A549 (cell line): ENCODE measurements at regions not wholly inside any gene's neighbourhood (a gene's known extent, or its start where the extent isn't known, plus 50 kb on each side); places are given as distances from the start of the nearest gene placed in this dataset.

Source experiments
- ATAC-seq, 2 experiments: fragments of 200-7000 bp in 1 of 2; fragments of >200 bp in 1 of 2; cut with Nextera tagmentation in 1 of 2; cut with Tn5 transposase in 1 of 2; 3 replicates each; pipeline versions ENCODE4 v1.8.0 to v1.9.1; 2018 to 2020; ENCODE audit warnings: mild to moderate bottlenecking in 1 of 2, moderate library complexity in 1 of 2
- CTCF ChIA-PET: fragments of 300-600 bp; sonication (Branson Sonifier 250); formaldehyde crosslinking; extraction: SDS; loops from one replicate; lab custom pipeline; 2021; ENCODE audit warnings: antibody characterized with exemption, inconsistent platforms; lab: Yijun Ruan, JAX
- POLR2A ChIA-PET: fragments of 350-600 bp; formaldehyde crosslinking; extraction: SDS; loops from one replicate; lab custom pipeline; 2021; ENCODE audit warnings: antibody characterized with exemption, inconsistent platforms; lab: Yijun Ruan, JAX
- DNase-seq, 2 experiments: peaks; one replicate each; pipeline versions ENCODE4 v3.0.0 to v3.0.0-alpha.2; 2011 to 2016; ENCODE audit warnings: low read depth in 1 of 2, low spot score in 1 of 2
- FAIRE-seq: peaks from 2 replicates; lab custom pipeline; 2011; peaks lifted over from hg19 to GRCh38; lab: Jason Lieb, UNC
- H3K27ac ChIP-seq, 2 experiments: fragments of >200 bp; sonication (Bioruptor Twin); formaldehyde crosslinking; 3 replicates each; pipeline ENCODE4 v1.5.1; 2016 to 2017
- H3K4me1 ChIP-seq: fragments of >200 bp; sonication (Bioruptor Twin); formaldehyde crosslinking; 3 replicates; pipeline ENCODE4 v1.6.1; 2016
- H3K4me2 ChIP-seq: fragments of >200 bp; sonication (Bioruptor Twin); formaldehyde crosslinking; 3 replicates; pipeline ENCODE4 v1.6.1; 2016
- H3K4me3 ChIP-seq: fragments of >200 bp; sonication (Bioruptor Twin); formaldehyde crosslinking; 3 replicates; pipeline ENCODE4 v1.5.1; 2016
- H3K9me3 ChIP-seq: fragments of >200 bp; sonication (Bioruptor Twin); formaldehyde crosslinking; 3 replicates; pipeline ENCODE4 v1.6.1; 2016
- ATOH8 ChIP-seq: fragments of 250-450 bp; sonication (Bioruptor Pico); IDR thresholded peaks from 2 replicates; pipeline ENCODE4 v1.5.0; 2020; ENCODE audit warnings: low read depth, mild to moderate bottlenecking, moderate library complexity
- CBX2 ChIP-seq: fragments of 200-600 bp; sonication (generic); IDR thresholded peaks from 2 replicates; pipeline ENCODE4 v1.6.1; 2016; ENCODE audit warnings: low read depth, mild to moderate bottlenecking, borderline replicate concordance
- CBX8 ChIP-seq: fragments of 200-600 bp; sonication (generic); IDR thresholded peaks from 2 replicates; pipeline ENCODE4 v1.6.1; 2016
- EHF ChIP-seq: fragments of 250-450 bp; sonication (Bioruptor Pico); IDR thresholded peaks from 2 replicates; pipeline ENCODE4 v1.5.0; 2020; ENCODE audit warnings: mild to moderate bottlenecking
- EHMT2 ChIP-seq: fragments of 200-600 bp; sonication (generic); IDR thresholded peaks from 2 replicates; pipeline ENCODE4 v1.6.1; 2016; ENCODE audit warnings: antibody characterized with exemption, low read depth, mild to moderate bottlenecking, moderate library complexity
- FOSB ChIP-seq: fragments of 250-450 bp; sonication (Bioruptor Pico); IDR thresholded peaks from 2 replicates; pipeline ENCODE4 v1.5.0; 2020; ENCODE audit warnings: mild to moderate bottlenecking, moderate library complexity
- GATA3 ChIP-seq: IDR thresholded peaks from 2 replicates; pipeline ENCODE4 v1.6.1; 2012; ENCODE audit warnings: borderline replicate concordance
- HMGXB4 ChIP-seq: fragments of 250-450 bp; sonication (Bioruptor Pico); IDR thresholded peaks from 2 replicates; pipeline ENCODE4 v1.5.0; 2021; ENCODE audit warnings: mild to moderate bottlenecking, moderate library complexity, borderline replicate concordance
- HOXB13 ChIP-seq: fragments of 250-450 bp; sonication (Bioruptor Pico); IDR thresholded peaks from 2 replicates; pipeline ENCODE4 v1.5.0; 2020; ENCODE audit warnings: low read depth, mild to moderate bottlenecking, moderate library complexity
- HOXB5 ChIP-seq: fragments of 250-450 bp; sonication (Bioruptor Pico); IDR thresholded peaks from 2 replicates; pipeline ENCODE4 v1.5.0; 2020; ENCODE audit warnings: mild to moderate bottlenecking, moderate library complexity
- KDM1A ChIP-seq: fragments of 200-600 bp; sonication (generic); IDR thresholded peaks from 2 replicates; pipeline ENCODE4 v1.6.1; 2016; ENCODE audit warnings: low read depth, mild to moderate bottlenecking
- MAFK ChIP-seq: fragments of 450-650 bp; IDR thresholded peaks from 2 replicates; pipeline ENCODE4 v1.6.1; 2014; ENCODE audit not compliant: partially characterized antibody
- NPAS2 ChIP-seq: fragments of 250-450 bp; sonication (Bioruptor Pico); IDR thresholded peaks from 2 replicates; pipeline ENCODE4 v1.8.0; 2022; ENCODE audit warnings: mild to moderate bottlenecking, moderate library complexity, borderline replicate concordance
- NR3C1 ChIP-seq: fragments of >200 bp; sonication (Bioruptor Twin); formaldehyde crosslinking; IDR thresholded peaks from 3 replicates; pipeline ENCODE4 v1.6.1; 2017
- RAD21 ChIP-seq, 2 experiments: fragments of >200 bp in 1 of 2; sonication (Bioruptor Twin) in 1 of 2; formaldehyde crosslinking in 1 of 2; IDR thresholded peaks in 1 of 2; conservative IDR thresholded peaks in 1 of 2; 2 replicates in 1 of 2; 3 replicates in 1 of 2; pipeline ENCODE4 v1.6.1; 2012 to 2018; ENCODE audit warnings: inconsistent platforms in 1 of 2
- RARB ChIP-seq: fragments of 250-450 bp; sonication (Bioruptor Pico); IDR thresholded peaks from 2 replicates; pipeline ENCODE4 v1.8.0; 2021; ENCODE audit warnings: mild to moderate bottlenecking, moderate library complexity
- RFX5 ChIP-seq: fragments of 450-650 bp; IDR thresholded peaks from 2 replicates; pipeline ENCODE4 v1.7.1; 2014; ENCODE audit warnings: antibody characterized with exemption, mild to moderate bottlenecking, moderate library complexity
- SMC3 ChIP-seq: fragments of >200 bp; sonication (Bioruptor Twin); formaldehyde crosslinking; IDR thresholded peaks from 3 replicates; pipeline ENCODE4 v1.6.1; 2018; ENCODE audit warnings: inconsistent platforms
- TFCP2L1 ChIP-seq: fragments of 250-450 bp; sonication (Bioruptor Pico); IDR thresholded peaks from 2 replicates; pipeline ENCODE4 v1.5.0; 2021; ENCODE audit warnings: mild to moderate bottlenecking
- TP53 ChIP-seq: fragments of 250-450 bp; sonication (Bioruptor Pico); IDR thresholded peaks from 2 replicates; pipeline ENCODE4 v1.5.0; 2021; ENCODE audit warnings: mild to moderate bottlenecking, moderate library complexity
- ZC3H11A ChIP-seq: fragments of 450-650 bp; IDR thresholded peaks from 2 replicates; pipeline ENCODE4 v1.6.1; 2014; ENCODE audit warnings: antibody characterized with exemption, mild to moderate bottlenecking
- ZFP36 ChIP-seq: fragments of 450-650 bp; IDR thresholded peaks from 2 replicates; pipeline ENCODE4 v1.6.1; 2014; ENCODE audit warnings: borderline replicate concordance; ENCODE audit not compliant: partially characterized antibody
- ZNF302 ChIP-seq: fragments of 250-450 bp; sonication (Bioruptor Pico); IDR thresholded peaks from 2 replicates; pipeline ENCODE4 v1.9.0; 2021; ENCODE audit warnings: inconsistent platforms, mild to moderate bottlenecking, moderate library complexity
- WGBS: methylation state at CpG from one replicate; pipeline ENCODE4 v1.1.6; 2017; ENCODE audit errors: missing lambda C conversion rate; 5-methylcytosine and 5-hydroxymethylcytosine counted together
- TF ChIP-seq, protein P1 (sequence below): fragments of 450-650 bp; IDR thresholded peaks from 2 replicates; pipeline ENCODE4 v1.6.1; 2014; ENCODE audit warnings: antibody characterized with exemption
- TF ChIP-seq, protein P2 (sequence below): fragments of >200 bp; sonication (Bioruptor Twin); formaldehyde crosslinking; IDR thresholded peaks from 3 replicates; pipeline ENCODE4 v1.6.1; 2016
- TF ChIP-seq, protein P3 (sequence below): IDR thresholded peaks from 2 replicates; pipeline ENCODE4 v1.6.1; 2012; ENCODE audit warnings: low read depth, borderline replicate concordance
- TF ChIP-seq, protein P4 (sequence below): IDR thresholded peaks from 2 replicates; pipeline ENCODE4 v1.6.1; 2012
- TF ChIP-seq, protein P5 (sequence below): IDR thresholded peaks from 2 replicates; pipeline ENCODE4 v1.6.1; 2012

DNA sequence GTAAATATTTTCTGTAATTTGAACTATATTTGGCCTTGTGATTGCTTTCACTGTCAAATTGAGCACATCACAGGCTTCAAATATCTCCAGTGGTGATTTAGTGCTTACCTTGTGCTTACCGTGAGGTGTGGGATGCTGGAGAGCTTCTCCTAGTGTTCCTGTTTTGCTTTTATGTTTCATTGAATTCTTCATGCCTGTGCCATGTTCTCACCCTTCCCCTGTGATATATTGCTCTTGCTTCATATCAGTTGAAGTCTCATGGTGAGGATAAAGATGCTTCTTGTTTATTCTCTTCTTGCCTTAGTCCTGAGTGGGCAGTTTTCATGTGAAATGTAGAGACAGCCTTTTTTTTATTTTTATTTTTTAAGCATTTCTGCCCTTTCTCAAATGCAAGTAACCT, 198.0 kb upstream of the PDGFD start:
- FAIRE-seq (no peak), ATAC-seq (no peak), DNase-seq (no peak)
- TF ChIP-seq RAD21 (conservative IDR thresholded peaks at IDR 0.05 in 1 of 2, IDR thresholded peaks at IDR 0.05 in 1 of 2): no peak
- TF ChIP-seq FOSB (CRISPR knock-in tag): no peak
- TF ChIP-seq CBX2: no peak
- TF ChIP-seq ZC3H11A: no peak
- no peak for TF ChIP-seq ZNF302
- no peak for TF ChIP-seq KDM1A
- TF ChIP-seq SMC3: no peak
- TF ChIP-seq HMGXB4: no peak
- TF ChIP-seq TP53: no peak
- no peak for TF ChIP-seq HOXB5 (CRISPR knock-in tag)
- no peak for TF ChIP-seq MAFK
- TF ChIP-seq CBX8: no peak
- TF ChIP-seq, protein P1, sequence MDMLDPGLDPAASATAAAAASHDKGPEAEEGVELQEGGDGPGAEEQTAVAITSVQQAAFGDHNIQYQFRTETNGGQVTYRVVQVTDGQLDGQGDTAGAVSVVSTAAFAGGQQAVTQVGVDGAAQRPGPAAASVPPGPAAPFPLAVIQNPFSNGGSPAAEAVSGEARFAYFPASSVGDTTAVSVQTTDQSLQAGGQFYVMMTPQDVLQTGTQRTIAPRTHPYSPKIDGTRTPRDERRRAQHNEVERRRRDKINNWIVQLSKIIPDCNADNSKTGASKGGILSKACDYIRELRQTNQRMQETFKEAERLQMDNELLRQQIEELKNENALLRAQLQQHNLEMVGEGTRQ: no peak
- TF ChIP-seq NPAS2 (CRISPR knock-in tag): no peak
- TF ChIP-seq RARB (CRISPR knock-in tag): no peak
- TF ChIP-seq NR3C1: no peak
- TF ChIP-seq, protein P2, sequence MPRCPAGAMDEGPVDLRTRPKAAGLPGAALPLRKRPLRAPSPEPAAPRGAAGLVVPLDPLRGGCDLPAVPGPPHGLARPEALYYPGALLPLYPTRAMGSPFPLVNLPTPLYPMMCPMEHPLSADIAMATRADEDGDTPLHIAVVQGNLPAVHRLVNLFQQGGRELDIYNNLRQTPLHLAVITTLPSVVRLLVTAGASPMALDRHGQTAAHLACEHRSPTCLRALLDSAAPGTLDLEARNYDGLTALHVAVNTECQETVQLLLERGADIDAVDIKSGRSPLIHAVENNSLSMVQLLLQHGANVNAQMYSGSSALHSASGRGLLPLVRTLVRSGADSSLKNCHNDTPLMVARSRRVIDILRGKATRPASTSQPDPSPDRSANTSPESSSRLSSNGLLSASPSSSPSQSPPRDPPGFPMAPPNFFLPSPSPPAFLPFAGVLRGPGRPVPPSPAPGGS: no peak
- TF ChIP-seq RFX5: no peak
- TF ChIP-seq, protein P3, sequence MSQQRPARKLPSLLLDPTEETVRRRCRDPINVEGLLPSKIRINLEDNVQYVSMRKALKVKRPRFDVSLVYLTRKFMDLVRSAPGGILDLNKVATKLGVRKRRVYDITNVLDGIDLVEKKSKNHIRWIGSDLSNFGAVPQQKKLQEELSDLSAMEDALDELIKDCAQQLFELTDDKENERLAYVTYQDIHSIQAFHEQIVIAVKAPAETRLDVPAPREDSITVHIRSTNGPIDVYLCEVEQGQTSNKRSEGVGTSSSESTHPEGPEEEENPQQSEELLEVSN: no peak
- ChIA-PET CTCF (no interaction called here), POLR2A (no interaction called here)
- no peaks in the 10 kb centered on the region for H3K9me3 ChIP-seq
- 45% methylated on average over 1 of the region's 1 CpG for WGBS
- no peak overlapping the region for H3K27ac ChIP-seq
- no peaks in the 10 kb centered on the region for H3K4me1 ChIP-seq
- no peak overlapping the region for H3K4me3 ChIP-seq
- H3K4me2 ChIP-seq: no peak overlapping the region

DNA sequence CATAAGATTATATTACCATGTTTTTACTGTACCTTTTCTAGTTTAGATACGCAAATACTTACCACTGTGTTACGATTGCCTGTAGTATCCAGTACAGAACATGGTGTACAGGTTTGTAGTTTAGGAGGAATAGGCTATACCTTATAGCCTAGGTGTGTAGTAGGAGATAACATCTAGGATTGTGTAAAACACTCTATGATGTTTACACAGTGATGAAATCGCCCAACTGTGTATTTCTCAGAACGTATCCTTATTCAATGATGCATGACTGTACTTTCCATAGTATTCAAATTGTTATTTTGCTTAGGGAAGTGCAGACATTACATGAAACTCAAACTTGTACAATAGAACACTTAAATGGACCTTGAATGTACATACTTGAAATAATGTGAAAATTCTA, 188.1 kb upstream of the PDGFD start:
- ChIA-PET POLR2A (no interaction called here), CTCF (no interaction called here)
- WGBS: 63% methylated on average over 4 of the region's 4 CpGs
- Histone ChIP-seq H3K4me3 (no peak overlapping the region), H3K4me2 (no peak overlapping the region), H3K4me1 (no peaks in the 10 kb centered on the region), H3K9me3 (no peaks in the 10 kb centered on the region), H3K27ac (no peak overlapping the region)
- FAIRE-seq: no peak
- DNase-seq: no peak
- no peak for ATAC-seq
- TF ChIP-seq EHF (CRISPR knock-in tag) (no peak), NPAS2 (CRISPR knock-in tag) (no peak), ZNF302 (no peak), ATOH8 (CRISPR knock-in tag) (no peak), ZFP36 (no peak), HOXB13 (CRISPR knock-in tag) (no peak), SMC3 (no peak), HMGXB4 (no peak), GATA3 (no peak), TFCP2L1 (CRISPR knock-in tag) (no peak), EHMT2 (no peak), HOXB5 (CRISPR knock-in tag) (no peak), RAD21 (conservative IDR thresholded peaks at IDR 0.05 in 1 of 2, IDR thresholded peaks at IDR 0.05 in 1 of 2) (no peak)
- TF ChIP-seq, protein P4, sequence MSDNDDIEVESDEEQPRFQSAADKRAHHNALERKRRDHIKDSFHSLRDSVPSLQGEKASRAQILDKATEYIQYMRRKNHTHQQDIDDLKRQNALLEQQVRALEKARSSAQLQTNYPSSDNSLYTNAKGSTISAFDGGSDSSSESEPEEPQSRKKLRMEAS: no peak
- TF ChIP-seq, protein P5, sequence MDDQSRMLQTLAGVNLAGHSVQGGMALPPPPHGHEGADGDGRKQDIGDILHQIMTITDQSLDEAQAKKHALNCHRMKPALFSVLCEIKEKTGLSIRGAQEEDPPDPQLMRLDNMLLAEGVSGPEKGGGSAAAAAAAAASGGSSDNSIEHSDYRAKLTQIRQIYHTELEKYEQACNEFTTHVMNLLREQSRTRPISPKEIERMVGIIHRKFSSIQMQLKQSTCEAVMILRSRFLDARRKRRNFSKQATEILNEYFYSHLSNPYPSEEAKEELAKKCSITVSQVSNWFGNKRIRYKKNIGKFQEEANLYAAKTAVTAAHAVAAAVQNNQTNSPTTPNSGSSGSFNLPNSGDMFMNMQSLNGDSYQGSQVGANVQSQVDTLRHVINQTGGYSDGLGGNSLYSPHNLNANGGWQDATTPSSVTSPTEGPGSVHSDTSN: no peak
